ENCODE measurements at regions not wholly inside any gene's neighbourhood (a gene's known extent, or its start where the extent isn't known, plus 50 kb on each side); places are given as distances from the start of the nearest gene placed in this dataset.
"Not testable (repeated sequence)": the region's sequence is repeated elsewhere in the genome, so short reads cannot be mapped to it uniquely, and the experiment has no call there.

GRCh38 chr9:73053543-73053942 is 98.1 kb upstream of the ANXA1 start:
- no peak for DNase-seq

GRCh38 chr9:73050887-73051550 is 98.2 kb upstream of the ALDH1A1 start:
- no peak for DNase-seq

GRCh38 chr9:73050065-73050816 is 97.4 kb upstream of the ALDH1A1 start:
- DNase-seq: no peak

GRCh38 chr9:73049280-73049679 is 96.4 kb upstream of the ALDH1A1 start:
- DNase-seq: no peak

GRCh38 chr9:73046769-73047168 is 93.9 kb upstream of the ALDH1A1 start:
- no peak for DNase-seq

- not testable (repeated sequence) for DNase-seq
These were observed 91.9 kb upstream of the ALDH1A1 start for GRCh38 chr9:73044776-73045175.

- DNase-seq: no peak
These were observed 89.3 kb upstream of the ALDH1A1 start for GRCh38 chr9:73042155-73042554.

GRCh38 chr9:73039271-73040263 is 86.7 kb upstream of the ALDH1A1 start:
- no peak for DNase-seq

GRCh38 chr9:73038613-73039012 is 85.8 kb upstream of the ALDH1A1 start:
- DNase-seq: no peak

- no peak for DNase-seq
These were observed 85.2 kb upstream of the ALDH1A1 start for GRCh38 chr9:73038089-73038509.

- no peak for DNase-seq
These were observed 84.8 kb upstream of the ALDH1A1 start for GRCh38 chr9:73037613-73038012.

GRCh38 chr9:73034962-73035361 is 82.1 kb upstream of the ALDH1A1 start:
- DNase-seq: no peak

GRCh38 chr9:73031350-73031749 is 78.5 kb upstream of the ALDH1A1 start:
- DNase-seq: no peak

GRCh38 chr9:73030370-73031030 is 77.6 kb upstream of the ALDH1A1 start:
- DNase-seq: no peak

GRCh38 chr9:73029346-73029745 is 76.5 kb upstream of the ALDH1A1 start:
- DNase-seq: no peak

- no peak for DNase-seq
These were observed 73.5 kb upstream of the ALDH1A1 start for GRCh38 chr9:73026375-73026774.

- no peak for DNase-seq
These were observed 71.8 kb upstream of the ALDH1A1 start for GRCh38 chr9:73024601-73025034.

- peak; percentile 65 for DNase-seq
These were observed 70.2 kb upstream of the ALDH1A1 start for GRCh38 chr9:73023025-73023541.

- DNase-seq: no peak
These were observed 69.5 kb upstream of the ALDH1A1 start for GRCh38 chr9:73022353-73022752.

- DNase-seq: no peak
These were observed 68.0 kb upstream of the ALDH1A1 start for GRCh38 chr9:73020877-73021276.

GRCh38 chr9:73014011-73014410 is 61.2 kb upstream of the ALDH1A1 start:
- no peak for DNase-seq

GRCh38 chr9:73011956-73012355 is 59.1 kb upstream of the ALDH1A1 start:
- no peak for DNase-seq
